ENCODE measurements at regions not wholly inside any gene's neighbourhood (a gene's known extent, or its start where the extent isn't known, plus 50 kb on each side); places are given as distances from the start of the nearest gene placed in this dataset.
"Not testable (repeated sequence)": the region's sequence is repeated elsewhere in the genome, so short reads cannot be mapped to it uniquely, and the experiment has no call there.

- POLR2A ChIA-PET: no interaction called here
- Mint-ChIP-seq H3K4me3 (no peak overlapping the region), H3K27ac (no peak overlapping the region), H3K36me3 (no peaks in the 10 kb centered on the region), H3K27me3 (no peaks in the 10 kb centered on the region), H3K4me1 (no peaks in the 10 kb centered on the region), H3K9me3 (no peaks in the 10 kb centered on the region)
- no peak for ATAC-seq (ENCODE audit: low read depth)
- no peak for DNase-seq
These were observed 855.1 kb upstream of the ACVR2A start for GRCh38 chr2:146989741-146990140.

DNA sequence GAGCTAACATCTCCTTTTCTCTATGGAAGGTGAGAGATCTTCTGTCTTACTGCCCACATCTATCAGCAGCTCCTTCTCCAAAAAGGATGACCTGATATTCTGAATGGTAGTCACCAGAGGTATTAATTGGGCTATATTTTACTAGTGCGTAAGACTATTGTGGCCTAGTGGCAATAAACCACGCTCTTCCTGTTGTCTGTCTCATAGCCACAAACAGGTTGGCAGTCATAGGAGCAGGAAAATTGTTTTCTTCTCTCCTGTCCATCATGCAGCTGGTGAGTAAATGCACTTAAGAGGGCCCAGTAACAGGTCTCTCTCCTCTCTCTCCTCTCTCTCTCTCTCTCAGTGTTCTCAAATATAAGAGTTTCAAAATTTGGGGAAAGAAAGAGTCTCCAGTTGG, 856.8 kb upstream of the ACVR2A start:
- ATAC-seq (ENCODE audit: low read depth) (no peak), DNase-seq (no peak)
- no peaks in the 10 kb centered on the region for H3K36me3 Mint-ChIP-seq
- H3K27ac Mint-ChIP-seq: no peak overlapping the region
- no peaks in the 10 kb centered on the region for H3K27me3 Mint-ChIP-seq
- H3K9me3 Mint-ChIP-seq: no peaks in the 10 kb centered on the region
- H3K4me1 Mint-ChIP-seq: no peaks in the 10 kb centered on the region
- POLR2A ChIA-PET: no interaction called here
- H3K4me3 Mint-ChIP-seq: no peak overlapping the region

DNA sequence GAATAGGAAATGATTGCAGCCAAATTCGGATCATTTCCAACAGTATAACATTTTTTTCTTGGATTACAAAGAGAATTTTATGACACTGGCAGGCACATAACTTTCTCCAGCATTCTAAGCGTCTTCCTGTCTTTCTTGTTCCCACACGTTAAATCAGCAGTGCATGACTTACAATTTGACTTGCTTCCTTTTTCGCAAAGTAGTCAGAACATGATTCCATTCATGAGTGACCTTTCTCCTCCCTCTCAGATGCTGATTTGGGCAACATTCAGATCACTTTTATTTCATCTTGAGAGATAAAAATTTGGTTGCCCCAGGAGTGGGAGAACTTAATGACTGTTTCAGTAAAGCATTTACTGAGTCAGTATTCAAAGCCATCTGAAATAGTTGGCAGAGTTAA, 858.7 kb upstream of the ACVR2A start:
- H3K4me3 Mint-ChIP-seq: no peak overlapping the region
- DNase-seq (no peak), ATAC-seq (ENCODE audit: low read depth) (no peak)
- H3K27me3 Mint-ChIP-seq: no peaks in the 10 kb centered on the region
- POLR2A ChIA-PET: no interaction called here
- no peaks in the 10 kb centered on the region for H3K4me1 Mint-ChIP-seq
- H3K36me3 Mint-ChIP-seq: no peaks in the 10 kb centered on the region
- H3K9me3 Mint-ChIP-seq: no peaks in the 10 kb centered on the region
- no peak overlapping the region for H3K27ac Mint-ChIP-seq

DNA sequence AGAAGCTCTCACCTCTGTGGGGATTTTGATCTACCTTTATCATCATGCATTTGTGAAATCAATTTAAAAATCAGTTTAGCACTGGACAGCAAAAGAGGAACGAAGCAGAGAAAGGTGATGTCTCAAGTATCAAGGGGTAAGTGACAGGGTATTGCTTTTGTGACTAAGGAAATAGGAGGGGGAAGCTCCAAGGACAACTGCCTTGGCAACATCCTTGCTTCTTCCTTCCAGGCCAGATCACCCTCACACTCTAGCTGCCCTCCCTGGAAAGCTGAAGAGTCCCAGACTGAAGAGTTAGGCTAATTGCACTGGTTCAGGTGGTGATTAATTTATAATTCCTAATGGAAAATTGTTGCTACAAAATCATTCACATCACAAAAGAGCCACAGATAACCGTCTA, 859.1 kb upstream of the ACVR2A start:
- Mint-ChIP-seq H3K9me3 (peaks cover under 1% of the 10 kb centered on the region), H3K4me3 (no peak overlapping the region), H3K27me3 (no peaks in the 10 kb centered on the region), H3K27ac (no peak overlapping the region), H3K36me3 (no peaks in the 10 kb centered on the region), H3K4me1 (no peaks in the 10 kb centered on the region)
- no peak for ATAC-seq (ENCODE audit: low read depth)
- POLR2A ChIA-PET: no interaction called here
- DNase-seq: no peak

DNA sequence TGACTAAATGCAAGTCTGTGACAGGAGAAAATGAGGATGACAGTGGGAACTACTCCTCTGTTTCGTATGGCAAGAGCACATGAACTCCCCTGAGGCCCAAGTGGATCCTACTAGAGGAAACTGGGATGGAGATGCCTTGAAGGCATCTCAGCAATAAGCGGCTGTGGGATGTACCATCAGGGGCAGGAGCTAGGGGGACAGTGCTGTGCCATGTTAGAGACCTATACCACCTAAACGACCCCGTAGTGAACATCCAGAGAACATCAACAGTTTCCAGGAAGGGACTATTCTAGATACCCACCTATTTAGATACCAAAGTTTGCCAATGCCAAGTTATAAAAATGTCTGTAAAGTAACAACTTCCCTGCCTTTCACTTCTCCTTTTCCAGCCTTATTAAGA, 860.8 kb upstream of the ACVR2A start:
- H3K27ac Mint-ChIP-seq: no peak overlapping the region
- H3K27me3 Mint-ChIP-seq: no peaks in the 10 kb centered on the region
- no peaks in the 10 kb centered on the region for H3K36me3 Mint-ChIP-seq
- H3K4me1 Mint-ChIP-seq: no peaks in the 10 kb centered on the region
- peaks cover 2% of the 10 kb centered on the region for H3K9me3 Mint-ChIP-seq
- ATAC-seq (ENCODE audit: low read depth) (no peak), DNase-seq (no peak)
- POLR2A ChIA-PET: no interaction called here
- no peak overlapping the region for H3K4me3 Mint-ChIP-seq

DNA sequence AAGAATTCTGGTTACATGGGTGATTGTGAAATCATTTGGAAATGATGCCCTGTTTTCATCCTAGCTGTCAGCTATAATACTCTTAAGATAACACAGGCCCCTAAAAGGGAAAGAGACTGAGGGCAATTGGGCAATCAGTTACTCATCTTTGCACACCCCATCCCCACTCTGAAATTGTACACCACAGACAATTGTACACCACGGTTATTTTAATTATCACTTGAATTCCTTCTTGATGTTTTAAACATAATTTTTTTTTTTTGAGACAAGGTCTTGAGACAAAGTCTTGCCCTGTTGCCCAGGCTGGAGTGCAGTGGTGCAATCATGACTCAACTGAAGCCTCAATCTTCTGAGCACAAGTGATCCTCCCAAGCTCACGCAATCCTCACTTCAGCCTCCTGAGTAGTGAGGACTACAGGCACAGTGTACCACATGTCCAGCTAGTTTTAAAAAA, 862.4 kb upstream of the ACVR2A start:
- Mint-ChIP-seq H3K36me3 (no peaks in the 10 kb centered on the region), H3K27ac (no peak overlapping the region), H3K27me3 (no peaks in the 10 kb centered on the region), H3K4me1 (no peaks in the 10 kb centered on the region), H3K4me3 (no peak overlapping the region), H3K9me3 (peaks cover 2% of the 10 kb centered on the region)
- DNase-seq (no peak), ATAC-seq (ENCODE audit: low read depth) (no peak)
- POLR2A ChIA-PET: no interaction called here

- Mint-ChIP-seq H3K27me3 (no peaks in the 10 kb centered on the region), H3K9me3 (peaks cover 2% of the 10 kb centered on the region), H3K4me1 (no peaks in the 10 kb centered on the region), H3K4me3 (no peak overlapping the region), H3K36me3 (no peaks in the 10 kb centered on the region), H3K27ac (no peak overlapping the region)
- ATAC-seq (ENCODE audit: low read depth) (no peak), DNase-seq (no peak)
- POLR2A ChIA-PET: no interaction called here
These were observed 862.9 kb upstream of the ACVR2A start for GRCh38 chr2:146981921-146982320.

- no peaks in the 10 kb centered on the region for H3K36me3 Mint-ChIP-seq
- no peak overlapping the region for H3K4me3 Mint-ChIP-seq
- H3K27ac Mint-ChIP-seq: no peak overlapping the region
- no peaks in the 10 kb centered on the region for H3K27me3 Mint-ChIP-seq
- peaks cover 2% of the 10 kb centered on the region for H3K9me3 Mint-ChIP-seq
- H3K4me1 Mint-ChIP-seq: no peaks in the 10 kb centered on the region
- ATAC-seq (ENCODE audit: low read depth): no peak
- POLR2A ChIA-PET: no interaction called here
- DNase-seq: no peak
These were observed 865.1 kb upstream of the ACVR2A start for GRCh38 chr2:146979746-146980145.

GRCh38 chr2:146978577-146979555, 866.0 kb upstream of the ACVR2A start:
- no peak for DNase-seq
- no peak for ATAC-seq (ENCODE audit: low read depth)
- H3K4me1 Mint-ChIP-seq: no peaks in the 10 kb centered on the region
- H3K27ac Mint-ChIP-seq: no peak overlapping the region
- no peaks in the 10 kb centered on the region for H3K27me3 Mint-ChIP-seq
- POLR2A ChIA-PET: no interaction called here
- no peak overlapping the region for H3K4me3 Mint-ChIP-seq
- peaks cover 2% of the 10 kb centered on the region for H3K9me3 Mint-ChIP-seq
- no peaks in the 10 kb centered on the region for H3K36me3 Mint-ChIP-seq

- H3K27me3 Mint-ChIP-seq; ATAC-seq (ENCODE audit: low read depth); H3K9me3 Mint-ChIP-seq; H3K27ac Mint-ChIP-seq; H3K4me1 Mint-ChIP-seq; DNase-seq; POLR2A ChIA-PET; H3K4me3 Mint-ChIP-seq; H3K36me3 Mint-ChIP-seq: not testable (repeated sequence)
These were observed 873.8 kb upstream of the ACVR2A start for GRCh38 chr2:146970981-146971380.

GRCh38 chr2:146969703-146970102, 875.1 kb upstream of the ACVR2A start:
- H3K36me3 Mint-ChIP-seq; H3K4me1 Mint-ChIP-seq; H3K27me3 Mint-ChIP-seq; POLR2A ChIA-PET; H3K27ac Mint-ChIP-seq; DNase-seq; H3K9me3 Mint-ChIP-seq; ATAC-seq (ENCODE audit: low read depth); H3K4me3 Mint-ChIP-seq: not testable (repeated sequence)

DNA sequence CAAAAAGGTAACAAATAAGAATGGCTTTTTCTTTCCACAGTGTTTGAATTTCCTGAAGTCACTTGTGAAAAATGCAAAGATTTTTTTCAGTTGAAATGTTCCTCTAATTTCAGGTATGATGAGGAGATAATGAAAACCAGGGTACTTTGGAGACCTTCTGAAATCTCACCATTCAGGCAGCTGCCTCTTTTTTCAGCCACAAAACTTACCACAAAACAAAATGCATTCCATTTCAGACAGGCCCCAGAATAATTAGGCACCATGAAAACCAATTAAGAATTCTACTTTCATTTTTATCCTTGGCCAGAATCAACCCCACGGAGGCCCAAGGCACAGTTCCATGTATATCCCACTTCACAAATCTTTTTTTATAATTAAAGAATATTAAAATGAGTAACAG, 880.3 kb upstream of the ACVR2A start:
- no peaks in the 10 kb centered on the region for H3K36me3 Mint-ChIP-seq
- H3K27ac Mint-ChIP-seq: no peak overlapping the region
- POLR2A ChIA-PET: no interaction called here
- H3K4me3 Mint-ChIP-seq: no peak overlapping the region
- no peaks in the 10 kb centered on the region for H3K27me3 Mint-ChIP-seq
- no peaks in the 10 kb centered on the region for H3K9me3 Mint-ChIP-seq
- ATAC-seq (ENCODE audit: low read depth): no peak
- DNase-seq: no peak
- H3K4me1 Mint-ChIP-seq: no peaks in the 10 kb centered on the region

GRCh38 chr2:146954544-146954943, 890.3 kb upstream of the ACVR2A start:
- ATAC-seq (ENCODE audit: low read depth) (no peak), DNase-seq (no peak)
- Mint-ChIP-seq H3K36me3 (no peaks in the 10 kb centered on the region), H3K4me1 (no peaks in the 10 kb centered on the region), H3K9me3 (no peaks in the 10 kb centered on the region), H3K4me3 (no peak overlapping the region), H3K27me3 (no peaks in the 10 kb centered on the region), H3K27ac (no peak overlapping the region)
- POLR2A ChIA-PET: no interaction called here

DNA sequence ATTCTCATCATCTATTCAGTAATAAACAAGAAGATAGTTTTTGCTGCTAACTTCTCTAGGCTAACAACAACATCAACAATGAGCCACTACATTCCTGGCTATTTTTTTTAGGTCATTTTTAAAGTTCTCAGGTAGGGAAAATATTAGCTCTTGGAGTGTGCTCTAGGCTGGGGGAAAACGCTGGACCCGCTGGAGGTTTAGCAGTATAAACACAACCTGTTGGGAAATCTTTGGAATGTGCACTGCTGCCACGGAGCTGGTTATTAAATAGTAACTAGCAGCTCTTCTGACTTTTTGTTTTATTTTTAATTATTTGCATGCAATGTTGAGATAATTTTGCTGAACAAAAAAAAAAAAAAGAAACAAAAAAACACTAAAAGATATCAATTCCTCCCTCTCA, 892.1 kb upstream of the ACVR2A start:
- H3K4me3 Mint-ChIP-seq: no peak overlapping the region
- no peaks in the 10 kb centered on the region for H3K36me3 Mint-ChIP-seq
- DNase-seq (no peak), ATAC-seq (ENCODE audit: low read depth) (no peak)
- no peaks in the 10 kb centered on the region for H3K9me3 Mint-ChIP-seq
- POLR2A ChIA-PET: no interaction called here
- H3K27ac Mint-ChIP-seq: no peak overlapping the region
- H3K27me3 Mint-ChIP-seq: no peaks in the 10 kb centered on the region
- H3K4me1 Mint-ChIP-seq: no peaks in the 10 kb centered on the region

Data from activated naive CD8-positive, alpha-beta T cell treated with anti-CD3 and anti-CD28 coated beads, Interleukin-2, amount 10 ng/mL, durations not matched to agents 7 days and 5 days (primary cell).